ENCODE measurements at regions not wholly inside any gene's neighbourhood (a gene's known extent, or its start where the extent isn't known, plus 50 kb on each side); places are given as distances from the start of the nearest gene placed in this dataset.

GRCh38 chr14:101496776-101497683, 64.3 kb upstream of the DIO3 start:
- no peak for DNase-seq (ENCODE audit: low read depth)
- TF ChIP-seq CTCF (conservative IDR thresholded peaks at IDR 0.05; ENCODE audit: control insufficient read depth, insufficient read depth, low read depth, low read length): no peak
- no peak overlapping the region for H3K4me3 ChIP-seq (ENCODE audit: control insufficient read depth, low read depth, low read length)

- no peak overlapping the region for H3K4me3 ChIP-seq (ENCODE audit: control insufficient read depth, low read depth, low read length)
- DNase-seq (ENCODE audit: low read depth): no peak
- no peak for TF ChIP-seq CTCF (conservative IDR thresholded peaks at IDR 0.05; ENCODE audit: control insufficient read depth, insufficient read depth, low read depth, low read length)
These were observed 63.4 kb upstream of the DIO3 start for GRCh38 chr14:101497684-101498525.

- TF ChIP-seq CTCF (conservative IDR thresholded peaks at IDR 0.05; ENCODE audit: control insufficient read depth, insufficient read depth, low read depth, low read length): no peak
- DNase-seq (ENCODE audit: low read depth): no peak
- H3K4me3 ChIP-seq (ENCODE audit: control insufficient read depth, low read depth, low read length): no peak overlapping the region
These were observed 62.8 kb upstream of the DIO3 start for GRCh38 chr14:101498526-101498860.

- no peak for DNase-seq (ENCODE audit: low read depth)
- H3K4me3 ChIP-seq (ENCODE audit: control insufficient read depth, low read depth, low read length): no peak overlapping the region
- no peak for TF ChIP-seq CTCF (conservative IDR thresholded peaks at IDR 0.05; ENCODE audit: control insufficient read depth, insufficient read depth, low read depth, low read length)
These were observed 62.2 kb upstream of the DIO3 start for GRCh38 chr14:101499080-101499479.

GRCh38 chr14:101499513-101499912, 61.8 kb upstream of the DIO3 start:
- no peak for DNase-seq (ENCODE audit: low read depth)
- H3K4me3 ChIP-seq (ENCODE audit: control insufficient read depth, low read depth, low read length): no peak overlapping the region
- TF ChIP-seq CTCF (conservative IDR thresholded peaks at IDR 0.05; ENCODE audit: control insufficient read depth, insufficient read depth, low read depth, low read length): no peak

- no peak for TF ChIP-seq CTCF (conservative IDR thresholded peaks at IDR 0.05; ENCODE audit: control insufficient read depth, insufficient read depth, low read depth, low read length)
- no peak for DNase-seq (ENCODE audit: low read depth)
- H3K4me3 ChIP-seq (ENCODE audit: control insufficient read depth, low read depth, low read length): no peak overlapping the region
These were observed 61.2 kb upstream of the DIO3 start for GRCh38 chr14:101500061-101500460.
